K562 (cell line): ENCODE measurements at regions not wholly inside any gene's neighbourhood (a gene's known extent, or its start where the extent isn't known, plus 50 kb on each side); places are given as distances from the start of the nearest gene placed in this dataset.

Experiments
- ATAC-seq: fragments of 200-7000 bp; cut with Tn5 transposase; 3 replicates; pipeline ENCODE4 v1.9.1; 2020; ENCODE audit warnings: moderate library complexity
- BruUV-seq: library from RNA; stranded (reverse); fragments of 400-500 nt; replicated peaks from 2 replicates; lab custom pipeline; 2021; lab: Mats Ljungman, UMichigan
- CTCF ChIA-PET: fragments of 300-600 bp; formaldehyde crosslinking; extraction: SDS; loops from one replicate; lab custom pipeline; 2021; ENCODE audit warnings: low intra/inter-chr PET ratio; lab: Yijun Ruan, JAX
- POLR2A ChIA-PET: fragments of 300-600, 350-650 bp; sonication (Branson Sonifier 250); formaldehyde crosslinking; extraction: SDS; loops from one replicate; lab custom pipeline; 2021; ENCODE audit warnings: antibody characterized with exemption, inconsistent platforms; lab: Yijun Ruan, JAX
- DNase-seq, 4 experiments: peaks; one replicate each; pipeline versions ENCODE4 v3.0.0 to v3.0.0-alpha.2; 2011 to 2018; ENCODE audit warnings: low spot score in 3 of 4, mixed read lengths in 3 of 4; ENCODE audit errors: extremely low read depth in 1 of 4
- FAIRE-seq: peaks from 2 replicates; lab custom pipeline; 2011; peaks lifted over from hg19 to GRCh38; lab: Jason Lieb, UNC
- H2AFZ ChIP-seq: 2 replicates; pipeline ENCODE4 v1.6.0; 2011; ENCODE audit warnings: low read depth, low read length, control low read depth, inconsistent platforms
- H3K27ac ChIP-seq: fragments of 200-600 bp; 3 replicates; pipeline ENCODE4 v1.8.0; 2011; ENCODE audit warnings: low read depth, mild to moderate bottlenecking, control low read depth, inconsistent platforms, low read length, moderate library complexity, mixed read lengths; ENCODE audit errors: extremely low read depth
- H3K27me3 ChIP-seq, 2 experiments: fragments of 300-600 bp in 1 of 2; 2 replicates in 1 of 2; 3 replicates in 1 of 2; pipeline versions ENCODE4 v1.6.0 to v1.8.0; 2011; ENCODE audit warnings: inconsistent platforms in 2 of 2, low read length in 2 of 2, mild to moderate bottlenecking in 1 of 2, mixed read lengths in 1 of 2, moderate library complexity in 1 of 2; ENCODE audit not compliant: control insufficient read depth in 2 of 2, insufficient read depth in 2 of 2
- H3K36me3 ChIP-seq: fragments of 300-600 bp; 3 replicates; pipeline ENCODE4 v1.8.0; 2011; ENCODE audit warnings: mild to moderate bottlenecking, low read length, inconsistent platforms; ENCODE audit not compliant: control insufficient read depth, insufficient read depth
- H3K4me1 ChIP-seq, 2 experiments: fragments of 200-600 bp in 1 of 2; replicated peaks in 1 of 2; 2 replicates in 1 of 2; 3 replicates in 1 of 2; pipeline versions ENCODE4 v1.5.1 to v1.8.0; 2011; ENCODE audit warnings: inconsistent platforms in 2 of 2, low read length in 2 of 2, mild to moderate bottlenecking in 1 of 2, mixed read lengths in 1 of 2, moderate library complexity in 1 of 2; ENCODE audit not compliant: control insufficient read depth in 2 of 2, insufficient read depth in 2 of 2
- H3K4me2 ChIP-seq: 2 replicates; pipeline ENCODE4 v1.6.1; 2011; ENCODE audit warnings: low read length, control low read depth, inconsistent platforms, mixed read lengths; ENCODE audit not compliant: insufficient read depth
- H3K4me3 ChIP-seq: fragments of 200-600 bp; sonication (generic), shearing (Covaris generic); 2 replicates; pipeline ENCODE4 v1.5.1; 2016; ENCODE audit warnings: control low read depth, inconsistent platforms
- H3K79me2 ChIP-seq: fragments of 200-600 bp; 3 replicates; pipeline ENCODE4 v1.8.0; 2011; ENCODE audit warnings: low read length, inconsistent platforms; ENCODE audit not compliant: control insufficient read depth, insufficient read depth
- H3K9ac ChIP-seq, 2 experiments: 2 replicates each; pipeline versions ENCODE4 v1.6.0 to v1.6.1; 2011; ENCODE audit warnings: low read depth in 2 of 2, low read length in 2 of 2, control low read depth in 1 of 2, inconsistent platforms in 1 of 2, mild to moderate bottlenecking in 1 of 2, mixed read lengths in 1 of 2; ENCODE audit not compliant: insufficient read depth in 1 of 2
- H3K9me1 ChIP-seq: one replicate; pipeline ENCODE4 v1.6.0; 2011; ENCODE audit warnings: inconsistent platforms, mild to moderate bottlenecking, low read length, moderate library complexity; ENCODE audit not compliant: control insufficient read depth, insufficient read depth
- H3K9me3 ChIP-seq: replicated peaks from 2 replicates; pipeline ENCODE4 v1.5.1; 2011; ENCODE audit warnings: low read depth, low read length, inconsistent platforms; ENCODE audit not compliant: control insufficient read depth, insufficient read depth
- H4K20me1 ChIP-seq: replicated peaks from 2 replicates; pipeline ENCODE4 v1.6.1; 2011; ENCODE audit warnings: low read length, inconsistent platforms, mixed read lengths; ENCODE audit not compliant: control insufficient read depth, insufficient read depth
- HDAC2 ChIP-seq: fragments of 450-650 bp; IDR thresholded peaks from 2 replicates; pipeline ENCODE4 v1.6.1; 2016; ENCODE audit warnings: mild to moderate bottlenecking
- HDAC3 ChIP-seq: fragments of 450-650 bp; IDR thresholded peaks from 2 replicates; pipeline ENCODE4 v1.6.1; 2018; ENCODE audit warnings: borderline replicate concordance, mild to moderate bottlenecking, moderate library complexity; ENCODE audit not compliant: partially characterized antibody
- SMARCE1 ChIP-seq: fragments of 450-650 bp; IDR thresholded peaks from 2 replicates; pipeline ENCODE4 v1.7.1; 2016; ENCODE audit warnings: mild to moderate bottlenecking
- SP2 ChIP-seq: IDR thresholded peaks from 2 replicates; pipeline ENCODE4 v1.6.1; 2011; ENCODE audit warnings: mild to moderate bottlenecking, low read depth, low read length, moderate library complexity; ENCODE audit not compliant: poor library complexity, severe bottlenecking; ENCODE audit errors: extremely low read depth
- ZNF134 ChIP-seq: fragments of 250-450 bp; sonication (Bioruptor Pico); conservative IDR thresholded peaks from 2 replicates; pipeline ENCODE4 v1.4.0; 2020
- WGBS: fragments of 100-300 bp; shearing (Covaris generic); methylation state at CpG from one replicate; pipeline ENCODE4 v1.1.6; 2016; ENCODE audit warnings: low coverage, mixed read lengths; ENCODE audit not compliant: insufficient coverage; ENCODE audit errors: missing lambda C conversion rate; 5-methylcytosine and 5-hydroxymethylcytosine counted together
- in situ Hi-C: fragments of 300-500 bp; cut with MboI; formaldehyde crosslinking; loops from 4 replicates; pipeline ENCODE4 v1.15.0; 2018; ENCODE audit warnings: inconsistent platforms, mixed read lengths
- intact Hi-C: fragments of 100-400 bp; cut with micrococcal nuclease; formaldehyde crosslinking; loops from 2 replicates; pipeline ENCODE4 v1.14.2; 2022
- TF ChIP-seq, protein P1 (sequence below): fragments of 250-450 bp; sonication (Bioruptor Pico); IDR thresholded peaks from 2 replicates; pipeline ENCODE4 v1.9.0; 2021; ENCODE audit warnings: mild to moderate bottlenecking
- TF ChIP-seq, protein P2 (sequence below): fragments of 250-450 bp; sonication (Bioruptor Pico); IDR thresholded peaks from 2 replicates; pipeline ENCODE4 v1.6.1; 2021; ENCODE audit warnings: mild to moderate bottlenecking
- TF ChIP-seq, protein P3 (sequence below): IDR thresholded peaks from 2 replicates; pipeline ENCODE4 v1.6.1; 2011; ENCODE audit warnings: borderline replicate concordance, low read depth, mild to moderate bottlenecking, moderate library complexity, low read length; ENCODE audit not compliant: insufficient read depth, poor library complexity, severe bottlenecking

DNA sequence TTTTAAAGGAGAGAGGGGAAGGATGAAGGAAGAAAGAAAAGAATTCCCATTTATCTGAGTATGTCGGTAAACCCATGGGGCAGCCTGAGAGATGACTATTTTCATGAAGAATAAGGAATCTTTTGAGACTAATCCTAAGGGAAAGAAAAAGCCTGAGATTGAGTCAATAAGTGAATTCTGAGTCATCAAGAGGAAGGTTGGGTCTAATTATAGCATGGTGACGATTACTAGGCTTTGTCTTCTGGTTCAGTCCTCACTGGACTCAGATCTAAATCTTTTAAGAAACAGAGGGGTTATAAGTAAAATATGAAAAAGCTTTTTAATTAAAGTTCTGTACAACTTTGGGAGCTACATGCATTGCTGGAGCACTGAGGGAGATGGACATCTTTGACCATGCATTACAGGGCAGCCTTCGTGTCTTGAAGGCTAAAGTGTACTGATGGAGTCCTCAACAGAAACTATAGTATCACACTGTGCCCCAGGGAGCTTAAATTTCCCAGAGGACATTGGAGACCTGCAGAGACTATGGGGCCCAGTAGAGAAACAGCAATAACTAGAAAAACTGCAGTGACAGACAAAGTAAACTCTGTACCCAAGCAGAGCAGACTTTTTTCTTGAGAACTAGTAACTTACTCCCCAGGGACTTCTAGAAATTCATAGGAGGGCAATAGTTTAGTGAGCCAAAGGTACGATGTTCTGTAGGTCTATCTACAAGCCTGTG, 260.9 kb downstream of the RAD51AP2 start (continued):
- TF ChIP-seq, protein P1, sequence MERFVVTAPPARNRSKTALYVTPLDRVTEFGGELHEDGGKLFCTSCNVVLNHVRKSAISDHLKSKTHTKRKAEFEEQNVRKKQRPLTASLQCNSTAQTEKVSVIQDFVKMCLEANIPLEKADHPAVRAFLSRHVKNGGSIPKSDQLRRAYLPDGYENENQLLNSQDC (CRISPR knock-in tag): no peak
- TF ChIP-seq SMARCE1: no peak
- TF ChIP-seq, protein P2, sequence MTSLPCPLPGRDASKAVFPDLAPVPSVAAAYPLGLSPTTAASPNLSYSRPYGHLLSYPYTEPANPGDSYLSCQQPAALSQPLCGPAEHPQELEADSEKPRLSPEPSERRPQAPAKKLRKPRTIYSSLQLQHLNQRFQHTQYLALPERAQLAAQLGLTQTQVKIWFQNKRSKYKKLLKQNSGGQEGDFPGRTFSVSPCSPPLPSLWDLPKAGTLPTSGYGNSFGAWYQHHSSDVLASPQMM (CRISPR knock-in tag): no peak
- TF ChIP-seq ZNF134: no peak
- TF ChIP-seq HDAC3: no peak

DNA sequence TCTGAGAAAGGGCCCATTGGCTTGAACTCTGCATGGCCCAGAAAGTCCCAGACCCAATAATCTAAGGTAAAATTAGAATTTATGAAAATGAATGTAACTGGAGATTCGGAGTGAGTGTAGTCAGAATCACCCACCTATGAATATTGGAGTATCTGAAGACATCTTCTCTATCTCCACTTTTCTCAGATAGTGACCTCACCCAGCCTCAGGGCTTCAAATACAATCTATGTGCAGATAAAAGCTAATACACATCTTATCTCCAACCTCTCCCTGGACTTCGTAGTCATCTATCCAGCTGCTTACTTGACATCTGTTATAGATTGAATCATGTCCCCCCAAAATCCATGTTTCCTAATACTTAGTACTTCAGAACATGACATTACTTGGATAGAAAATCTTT, 263.2 kb downstream of the RAD51AP2 start:
- H3K36me3 ChIP-seq: no peaks in the 10 kb centered on the region
- H3K4me2 ChIP-seq: no peak overlapping the region
- no peaks in the 10 kb centered on the region for H3K9me1 ChIP-seq
- H3K27ac ChIP-seq: no peak overlapping the region
- no peaks in the 10 kb centered on the region for H3K4me1 ChIP-seq
- no peak overlapping the region for H3K4me3 ChIP-seq
- no peak overlapping the region for H2AFZ ChIP-seq
- ATAC-seq (no peak), FAIRE-seq (no peak), DNase-seq (no peak)
- CTCF ChIA-PET: no interaction called here
- H3K27me3 ChIP-seq: peaks cover 0 to 3% of the 10 kb centered on the region in 2 experiments; a peak in 2 of 5 replicates
- no peaks in the 10 kb centered on the region for H4K20me1 ChIP-seq
- WGBS: 0% methylated on average over 2 of the region's 2 CpGs
- no TSS peak for BruUV-seq
- no peaks in the 10 kb centered on the region for H3K79me2 ChIP-seq
- no peaks in the 10 kb centered on the region for H3K9me3 ChIP-seq
- in situ Hi-C loops: no loop called here
- intact Hi-C loops: no loop called here
- no peak overlapping the region for H3K9ac ChIP-seq
- POLR2A ChIA-PET: no interaction called here
- no peak for TF ChIP-seq SP2
- no peak for TF ChIP-seq HDAC2
- TF ChIP-seq, protein P3, sequence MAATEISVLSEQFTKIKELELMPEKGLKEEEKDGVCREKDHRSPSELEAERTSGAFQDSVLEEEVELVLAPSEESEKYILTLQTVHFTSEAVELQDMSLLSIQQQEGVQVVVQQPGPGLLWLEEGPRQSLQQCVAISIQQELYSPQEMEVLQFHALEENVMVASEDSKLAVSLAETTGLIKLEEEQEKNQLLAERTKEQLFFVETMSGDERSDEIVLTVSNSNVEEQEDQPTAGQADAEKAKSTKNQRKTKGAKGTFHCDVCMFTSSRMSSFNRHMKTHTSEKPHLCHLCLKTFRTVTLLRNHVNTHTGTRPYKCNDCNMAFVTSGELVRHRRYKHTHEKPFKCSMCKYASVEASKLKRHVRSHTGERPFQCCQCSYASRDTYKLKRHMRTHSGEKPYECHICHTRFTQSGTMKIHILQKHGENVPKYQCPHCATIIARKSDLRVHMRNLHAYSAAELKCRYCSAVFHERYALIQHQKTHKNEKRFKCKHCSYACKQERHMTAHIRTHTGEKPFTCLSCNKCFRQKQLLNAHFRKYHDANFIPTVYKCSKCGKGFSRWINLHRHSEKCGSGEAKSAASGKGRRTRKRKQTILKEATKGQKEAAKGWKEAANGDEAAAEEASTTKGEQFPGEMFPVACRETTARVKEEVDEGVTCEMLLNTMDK: no peak
